WTC11 (cell line): ENCODE measurements at regions not wholly inside any gene's neighbourhood (a gene's known extent, or its start where the extent isn't known, plus 50 kb on each side); places are given as distances from the start of the nearest gene placed in this dataset.

Experiments
- ATF3 ChIP-seq: sonication (generic); formaldehyde crosslinking; conservative IDR thresholded peaks from 2 replicates; pipeline ENCODE4 v1.8.1; 2022; ENCODE audit warnings: mild to moderate bottlenecking, missing genetic modification reagents
- CBFB ChIP-seq: sonication (generic); formaldehyde crosslinking; IDR thresholded peaks from 2 replicates; pipeline ENCODE4 v1.8.1; 2022; ENCODE audit warnings: mild to moderate bottlenecking, low read depth, missing genetic modification reagents
- CTCF ChIP-seq: fragments of 200-600 bp; IDR thresholded peaks from 2 replicates; pipeline ENCODE4 v1.8.0; 2022; ENCODE audit warnings: antibody characterized with exemption
- E2F4 ChIP-seq: sonication (generic); formaldehyde crosslinking; IDR thresholded peaks from 2 replicates; pipeline ENCODE4 v1.8.1; 2022; ENCODE audit warnings: low read depth, mild to moderate bottlenecking, moderate library complexity, missing genetic modification reagents, borderline replicate concordance
- GABPB1 ChIP-seq: sonication (generic); formaldehyde crosslinking; IDR thresholded peaks from 2 replicates; pipeline ENCODE4 v1.8.1; 2023; ENCODE audit warnings: mild to moderate bottlenecking, missing genetic modification reagents
- NFE2L1 ChIP-seq: sonication (generic); formaldehyde crosslinking; IDR thresholded peaks from 2 replicates; pipeline ENCODE4 v1.8.1; 2023; ENCODE audit warnings: missing genetic modification reagents
- RELA ChIP-seq: sonication (generic); formaldehyde crosslinking; IDR thresholded peaks from 2 replicates; pipeline ENCODE4 v1.8.1; 2022; ENCODE audit warnings: missing genetic modification reagents, mild to moderate bottlenecking, borderline replicate concordance

GRCh38 chr2:59879700-59880131 is 673.7 kb downstream of the BCL11A start:
- TF ChIP-seq NFE2L1 (no peak), E2F4 (CRISPR knock-in tag) (no peak), GABPB1 (CRISPR knock-in tag) (no peak), CTCF (no peak), RELA (CRISPR knock-in tag) (no peak), CBFB (CRISPR knock-in tag) (no peak), ATF3 (CRISPR knock-in tag) (no peak)
